Lower lobe of right lung (tissue), 2 donors: ENCODE measurements at regions not wholly inside any gene's neighbourhood (a gene's known extent, or its start where the extent isn't known, plus 50 kb on each side); places are given as distances from the start of the nearest gene placed in this dataset.
A peak's percentile ranks its signal among the peaks of the same experiment; 100 is the strongest.

Experiments used
- ATAC-seq, 2 donors: fragments of 200-7000 bp; cut with Tn5 transposase; one replicate each; pipeline ENCODE4 v1.9.1; 2020 to 2022; ENCODE audit warnings: mild to moderate bottlenecking in 2 of 2, moderate library complexity in 2 of 2
- DNase-seq: peaks from one replicate; pipeline ENCODE4 v3.0.0-alpha.2; 2020
- H3K27ac ChIP-seq: fragments of 200-600 bp; one replicate; pipeline ENCODE4 v1.8.0; 2022
- H3K27me3 ChIP-seq: fragments of 200-600 bp; one replicate; pipeline ENCODE4 v1.8.0; 2022; ENCODE audit warnings: low read depth
- H3K36me3 ChIP-seq: fragments of 200-600 bp; one replicate; pipeline ENCODE4 v1.8.0; 2022; ENCODE audit warnings: mild to moderate bottlenecking
- H3K4me1 ChIP-seq: fragments of 200-600 bp; one replicate; pipeline ENCODE4 v1.8.0; 2022
- H3K4me3 ChIP-seq: fragments of 200-600 bp; one replicate; pipeline ENCODE4 v1.8.0; 2022; ENCODE audit warnings: mild to moderate bottlenecking
- H3K9me3 ChIP-seq: fragments of 200-600 bp; one replicate; pipeline ENCODE4 v1.8.0; 2022
- CTCF ChIP-seq: fragments of 200-600 bp; IDR thresholded peaks from one replicate; pipeline ENCODE4 v1.8.0; 2022; ENCODE audit warnings: antibody characterized with exemption, mild to moderate bottlenecking
- intact Hi-C: fragments of 100-400 bp; cut with DNase I; formaldehyde crosslinking; loops from one replicate; pipeline ENCODE4 v1.11.0; 2022
- donor health status: DM: no; HTN: yes; CAD: no; lungs with severe emphysema.

- H3K4me1 ChIP-seq = peaks cover 8% of the 10 kb centered on the region
- intact Hi-C loops = no loop called here
- H3K27ac ChIP-seq = no peak overlapping the region
- no peaks in the 10 kb centered on the region for H3K36me3 ChIP-seq
- no peaks in the 10 kb centered on the region for H3K9me3 ChIP-seq
- no peak for TF ChIP-seq CTCF
- DNase-seq (no peak), ATAC-seq (no peak)
- H3K4me3 ChIP-seq = no peak overlapping the region
- H3K27me3 ChIP-seq = no peaks in the 10 kb centered on the region
These were observed 164.3 kb downstream of the ZFP36L2 start for GRCh38 chr2:43062058-43062457.

- peaks cover 8% of the 10 kb centered on the region for H3K4me1 ChIP-seq
- no peak overlapping the region for H3K4me3 ChIP-seq
- ATAC-seq (no peak), DNase-seq (no peak)
- no peaks in the 10 kb centered on the region for H3K36me3 ChIP-seq
- H3K27me3 ChIP-seq = no peaks in the 10 kb centered on the region
- no peak for TF ChIP-seq CTCF
- intact Hi-C loops = no loop called here
- H3K9me3 ChIP-seq = no peaks in the 10 kb centered on the region
- H3K27ac ChIP-seq = no peak overlapping the region
These were observed 165.9 kb downstream of the ZFP36L2 start for GRCh38 chr2:43060390-43061016.

GRCh38 chr2:43059183-43059897 lies 167.1 kb downstream of the ZFP36L2 start:
- Histone ChIP-seq H3K27me3 (no peaks in the 10 kb centered on the region), H3K36me3 (no peaks in the 10 kb centered on the region), H3K9me3 (no peaks in the 10 kb centered on the region), H3K27ac (no peak overlapping the region), H3K4me3 (no peak overlapping the region), H3K4me1 (peaks cover 17% of the 10 kb centered on the region)
- ATAC-seq = peak; percentile 87
- no peak for DNase-seq
- intact Hi-C loops = no loop called here
- TF ChIP-seq CTCF = no peak

- no peaks in the 10 kb centered on the region for H3K27me3 ChIP-seq
- H3K36me3 ChIP-seq = no peaks in the 10 kb centered on the region
- intact Hi-C loops = no loop called here
- no peak for ATAC-seq
- H3K9me3 ChIP-seq = no peaks in the 10 kb centered on the region
- no peak for TF ChIP-seq CTCF
- no peak for DNase-seq
- H3K4me1 ChIP-seq = peaks cover 21% of the 10 kb centered on the region
- no peak overlapping the region for H3K4me3 ChIP-seq
- H3K27ac ChIP-seq = no peak overlapping the region
These were observed 167.7 kb downstream of the ZFP36L2 start for GRCh38 chr2:43058726-43059110.

GRCh38 chr2:43057742-43058725 lies 168.4 kb downstream of the ZFP36L2 start:
- H3K27me3 ChIP-seq = no peaks in the 10 kb centered on the region
- H3K9me3 ChIP-seq = no peaks in the 10 kb centered on the region
- DNase-seq (no peak), ATAC-seq (no peak)
- H3K4me1 ChIP-seq = peaks cover 21% of the 10 kb centered on the region
- H3K36me3 ChIP-seq = no peaks in the 10 kb centered on the region
- TF ChIP-seq CTCF = no peak
- H3K27ac ChIP-seq = no peak overlapping the region
- no peak overlapping the region for H3K4me3 ChIP-seq
- intact Hi-C loops = no loop called here
